AG04450 (cell line): ENCODE measurements at regions not wholly inside any gene's neighbourhood (a gene's known extent, or its start where the extent isn't known, plus 50 kb on each side); places are given as distances from the start of the nearest gene placed in this dataset.

ENCODE experiments used
- CTCF ChIA-PET: fragments of 300-600, 350-600 bp; formaldehyde crosslinking; extraction: SDS; loops from one replicate; lab custom pipeline; 2022; ENCODE audit warnings: antibody characterized with exemption, inconsistent platforms; lab: Charles Lee
- POLR2A ChIA-PET: fragments of 350-600 bp; formaldehyde crosslinking; extraction: SDS; loops from one replicate; lab custom pipeline; 2021; ENCODE audit warnings: antibody characterized with exemption, inconsistent platforms; lab: Yijun Ruan, JAX
- DNase-seq: peaks from one replicate; pipeline ENCODE4 v3.0.0-alpha.2; 2011; ENCODE audit warnings: low read depth, low spot score
- H3K27ac ChIP-seq: one replicate; pipeline ENCODE4 v1.5.1; 2012; ENCODE audit warnings: low read depth, low read length, control low read depth
- H3K27me3 ChIP-seq: one replicate; pipeline ENCODE4 v1.6.0; 2012; ENCODE audit warnings: low read length; ENCODE audit not compliant: control insufficient read depth, insufficient read depth
- H3K4me3 ChIP-seq: 2 replicates; pipeline ENCODE4 v1.5.1; 2011; ENCODE audit warnings: mild to moderate bottlenecking, low read depth, low read length, control low read depth
- H3K9me3 ChIP-seq: 2 replicates; pipeline ENCODE4 v1.5.1; 2012; ENCODE audit warnings: low read length; ENCODE audit not compliant: control insufficient read depth, insufficient read depth
- CTCF ChIP-seq: IDR thresholded peaks from 2 replicates; pipeline ENCODE4 v1.5.1; 2011; ENCODE audit warnings: low read depth, low read length, control low read depth, inconsistent platforms

- TF ChIP-seq CTCF: peak; percentile 54
- CTCF ChIA-PET: interaction anchor here (1.3 kb wide), 1 partner anchor 9 kb away, joined by 4 read pairs; no protein-coding TSS in a partner anchor
- H3K9me3 ChIP-seq: no peaks in the 10 kb centered on the region; the same call in 1 of the 2 replicates
- H3K27me3 ChIP-seq: peaks cover 6% of the 10 kb centered on the region
- no peak for DNase-seq
- POLR2A ChIA-PET: no interaction called here
- H3K27ac ChIP-seq: no peak overlapping the region
- 0 out of 2 replicates have a peak overlapping the region, but pooled peaks have one; percentile 10 for H3K4me3 ChIP-seq
Measured at GRCh38 chr2:88350331-88351248, 101.9 kb downstream of the FOXI3 start.

GRCh38 chr2:88345842-88346241 lies 106.7 kb downstream of the FOXI3 start:
- no peak overlapping the region for H3K27ac ChIP-seq
- DNase-seq: no peak
- no peaks in the 10 kb centered on the region; the same call in 1 of the 2 replicates for H3K9me3 ChIP-seq
- peaks cover 3% of the 10 kb centered on the region for H3K27me3 ChIP-seq
- POLR2A ChIA-PET: no interaction called here
- H3K4me3 ChIP-seq: no peak overlapping the region
- CTCF ChIA-PET: no interaction called here
- TF ChIP-seq CTCF: no peak

GRCh38 chr2:88342749-88343148 lies 109.7 kb downstream of the FOXI3 start:
- no peak for TF ChIP-seq CTCF
- POLR2A ChIA-PET: no interaction called here
- DNase-seq: no peak
- H3K27me3 ChIP-seq: no peaks in the 10 kb centered on the region
- H3K9me3 ChIP-seq: no peaks in the 10 kb centered on the region
- no peak overlapping the region for H3K27ac ChIP-seq
- H3K4me3 ChIP-seq: no peak overlapping the region
- CTCF ChIA-PET: no interaction called here

- POLR2A ChIA-PET: no interaction called here
- TF ChIP-seq CTCF: no peak
- no peak overlapping the region for H3K27ac ChIP-seq
- CTCF ChIA-PET: no interaction called here
- H3K9me3 ChIP-seq: no peaks in the 10 kb centered on the region
- no peak overlapping the region for H3K4me3 ChIP-seq
- DNase-seq: no peak
- no peaks in the 10 kb centered on the region for H3K27me3 ChIP-seq
Measured at GRCh38 chr2:88334418-88334817, 118.1 kb downstream of the FOXI3 start.

GRCh38 chr2:88331239-88331638 lies 121.3 kb downstream of the FOXI3 start:
- H3K9me3 ChIP-seq: no peaks in the 10 kb centered on the region
- ChIA-PET CTCF (no interaction called here), POLR2A (no interaction called here)

More at GRCh38 chr2:88331239-88331638, 121.3 kb downstream of the FOXI3 start:
- TF ChIP-seq CTCF: no peak
- DNase-seq: no peak
- Histone ChIP-seq H3K4me3 (no peak overlapping the region), H3K27ac (no peak overlapping the region), H3K27me3 (no peaks in the 10 kb centered on the region)
